HTR-8/SVneo (cell line): ENCODE measurements at regions not wholly inside any gene's neighbourhood (a gene's known extent, or its start where the extent isn't known, plus 50 kb on each side); places are given as distances from the start of the nearest gene placed in this dataset.
A peak's percentile ranks its signal among the peaks of the same experiment; 100 is the strongest.

ENCODE experiments used
- DNase-seq: peaks from one replicate; pipeline ENCODE4 v3.0.0; 2011; ENCODE audit warnings: low spot score, mixed read lengths; ENCODE audit not compliant: insufficient read length
- FAIRE-seq: peaks from 2 replicates; lab custom pipeline; 2011; peaks lifted over from hg19 to GRCh38; lab: Jason Lieb, UNC

GRCh38 chr14:101461891-101462290 is 99.4 kb upstream of the DIO3 start:
- DNase-seq (no peak), FAIRE-seq (no peak)

- FAIRE-seq (no peak), DNase-seq (no peak)
Observed at GRCh38 chr14:101462726-101463565, 98.3 kb upstream of the DIO3 start.

DNA sequence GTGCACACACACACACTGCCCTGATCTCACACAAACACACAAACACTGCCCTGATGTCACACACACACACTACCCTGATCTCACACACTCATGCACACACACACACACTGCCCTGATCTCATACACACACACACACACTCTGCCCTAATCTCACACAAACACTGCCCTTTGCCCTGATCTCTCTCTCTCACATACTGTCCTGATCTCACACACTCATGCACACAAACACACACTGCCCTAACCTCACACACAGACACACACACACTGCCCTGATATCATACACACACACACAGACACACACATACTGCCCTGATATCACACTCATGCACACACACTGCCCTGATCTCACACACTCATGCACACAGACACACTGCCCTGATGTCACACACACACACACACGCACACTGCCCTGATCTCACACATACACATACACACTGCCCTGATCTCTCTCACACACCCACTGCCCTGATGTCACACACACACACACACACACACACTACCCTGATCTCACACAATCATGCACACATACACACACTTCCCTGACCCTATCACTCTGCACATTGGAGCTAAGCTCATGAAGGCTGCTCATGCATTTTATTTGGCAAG is 97.6 kb upstream of the DIO3 start:
- DNase-seq (no peak), FAIRE-seq (peak; percentile 95)

DNA sequence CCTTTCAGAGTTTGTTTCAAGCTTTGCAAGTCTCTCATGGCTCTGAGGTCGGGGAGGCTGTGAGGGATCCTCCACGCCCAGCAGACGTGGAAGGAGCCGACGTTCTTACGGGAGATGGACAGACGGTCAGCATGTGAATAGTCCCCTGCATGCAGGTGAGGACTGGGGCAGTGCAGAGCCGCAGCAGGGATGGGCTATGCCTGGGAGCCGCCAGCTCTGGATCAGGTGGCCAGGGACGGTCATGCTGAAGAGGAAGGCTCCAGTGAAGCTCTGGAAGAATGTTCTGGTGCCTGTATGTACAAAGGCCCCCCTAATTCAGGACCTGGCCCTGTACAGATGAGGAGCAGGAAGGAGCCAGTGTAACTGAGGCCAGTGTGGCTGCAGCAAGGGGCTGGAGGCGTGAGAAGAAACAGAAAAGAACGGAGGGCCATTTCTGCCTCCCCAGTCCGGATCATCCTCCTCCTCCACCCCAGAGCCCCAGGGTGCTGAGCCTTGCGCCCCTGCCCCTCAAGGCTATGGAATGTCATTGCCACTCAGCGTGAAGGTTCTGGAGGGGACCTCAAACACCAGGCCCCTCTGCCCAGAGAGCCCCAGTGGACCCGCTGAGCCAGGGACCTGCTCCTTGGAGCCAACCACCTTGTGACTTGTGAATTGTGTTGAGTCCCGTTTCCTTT is 96.8 kb upstream of the DIO3 start:
- FAIRE-seq, result no peak
- no peak for DNase-seq

GRCh38 chr14:101464984-101465794 is 96.1 kb upstream of the DIO3 start:
- no peak for FAIRE-seq

DNA sequence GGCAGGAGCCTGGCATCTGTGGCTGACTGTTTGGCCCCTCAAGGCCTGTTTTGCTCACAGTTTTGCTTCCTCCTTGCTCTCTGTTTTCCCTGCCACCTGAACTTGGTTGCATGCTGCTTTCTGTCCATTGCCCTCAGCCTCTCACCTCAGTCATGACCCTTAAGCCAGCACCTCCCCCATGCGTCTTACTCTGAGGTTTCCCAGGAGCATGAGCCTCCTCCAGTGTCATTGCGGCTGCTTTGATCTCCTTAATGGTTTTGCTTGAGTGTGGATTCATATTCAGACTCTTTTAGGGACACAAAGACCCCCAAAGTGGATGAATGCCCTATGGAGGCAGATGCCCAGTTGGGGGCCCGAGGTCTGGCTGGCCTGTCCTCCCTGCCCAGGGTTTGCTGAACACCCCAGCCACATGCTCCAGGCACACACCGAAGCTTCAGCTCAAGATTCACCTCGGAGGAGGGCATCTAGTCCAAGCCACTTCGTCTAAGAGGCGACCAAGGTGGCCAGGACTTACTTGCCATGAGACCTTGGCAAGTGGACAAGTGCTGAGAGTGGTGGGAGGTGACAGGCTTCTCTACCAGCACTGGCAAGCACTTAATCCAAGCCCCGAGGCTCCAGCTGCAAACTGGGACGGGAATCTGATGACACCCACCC is 95.4 kb upstream of the DIO3 start:
- FAIRE-seq (no peak), DNase-seq (no peak)

More at GRCh38 chr14:101464984-101465794, 96.1 kb upstream of the DIO3 start:
- no peak for DNase-seq

- FAIRE-seq (peak; percentile 16), DNase-seq (no peak)
Observed at GRCh38 chr14:101466456-101467180, 94.7 kb upstream of the DIO3 start.

GRCh38 chr14:101467181-101467926 is 93.9 kb upstream of the DIO3 start:
- DNase-seq (no peak), FAIRE-seq (no peak)

- DNase-seq, result no peak
- FAIRE-seq, result no peak
Observed at GRCh38 chr14:101469382-101470247, 91.7 kb upstream of the DIO3 start.

DNA sequence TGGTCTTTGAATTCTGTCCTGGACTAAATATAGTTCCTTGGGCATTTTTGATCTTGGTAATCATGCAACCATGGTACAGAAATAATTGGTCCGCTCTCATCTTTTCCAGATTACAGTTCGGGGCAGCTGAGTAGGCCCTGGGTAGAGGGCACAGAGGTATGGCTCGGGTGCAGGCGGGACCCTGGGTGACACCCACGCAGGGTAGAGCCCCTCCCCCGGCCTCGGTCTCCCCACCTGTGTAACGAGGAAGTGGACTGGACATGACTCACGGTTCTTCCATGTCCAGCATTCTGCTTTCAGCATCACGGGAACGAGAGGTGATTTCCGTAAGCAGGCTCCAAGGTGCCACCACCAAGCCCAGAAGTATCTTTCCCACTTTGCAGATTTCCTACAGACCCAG is 91.0 kb upstream of the DIO3 start:
- no peak for FAIRE-seq
- DNase-seq, result no peak

DNA sequence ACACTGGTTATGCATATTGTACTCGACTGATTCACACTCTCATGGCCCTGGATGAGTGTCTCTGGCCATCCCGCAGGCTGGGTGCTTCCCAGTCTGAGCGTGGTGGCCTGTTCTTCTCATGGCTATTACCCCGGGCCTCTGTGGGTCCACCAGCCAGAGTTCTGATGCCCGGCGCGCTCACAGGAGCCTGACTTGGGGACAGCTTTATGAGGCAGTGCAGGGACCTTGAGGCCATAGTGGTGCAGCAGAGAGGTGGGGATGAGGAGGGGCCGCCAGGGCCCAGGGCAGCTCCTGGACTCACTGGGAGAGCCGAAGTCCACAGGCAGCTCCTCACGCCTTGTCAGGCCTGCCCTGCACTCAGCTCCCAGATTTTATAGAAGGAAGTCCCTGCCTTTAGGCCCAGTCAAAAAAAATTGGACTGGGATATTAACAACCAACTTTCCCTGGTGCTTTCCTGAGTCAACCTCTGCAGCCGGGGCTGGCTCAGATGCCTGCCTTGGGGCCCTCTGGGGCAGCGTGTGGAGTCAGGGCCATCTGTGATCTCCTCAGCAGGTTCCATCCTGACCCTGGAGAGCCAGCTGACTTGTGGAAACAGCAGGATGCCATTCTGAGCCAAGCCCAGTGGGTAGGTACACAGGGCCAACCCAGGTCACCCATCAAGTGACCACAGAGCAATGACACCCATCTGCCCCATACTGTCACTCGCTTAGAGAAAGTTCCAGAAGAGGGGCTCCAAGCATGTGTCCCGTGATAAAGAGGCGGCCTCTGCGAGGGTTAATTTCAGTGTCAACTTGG is 89.4 kb upstream of the DIO3 start:
- DNase-seq (no peak), FAIRE-seq (no peak)

- FAIRE-seq (no peak), DNase-seq (no peak)
Observed at GRCh38 chr14:101472518-101472849, 88.8 kb upstream of the DIO3 start.

DNA sequence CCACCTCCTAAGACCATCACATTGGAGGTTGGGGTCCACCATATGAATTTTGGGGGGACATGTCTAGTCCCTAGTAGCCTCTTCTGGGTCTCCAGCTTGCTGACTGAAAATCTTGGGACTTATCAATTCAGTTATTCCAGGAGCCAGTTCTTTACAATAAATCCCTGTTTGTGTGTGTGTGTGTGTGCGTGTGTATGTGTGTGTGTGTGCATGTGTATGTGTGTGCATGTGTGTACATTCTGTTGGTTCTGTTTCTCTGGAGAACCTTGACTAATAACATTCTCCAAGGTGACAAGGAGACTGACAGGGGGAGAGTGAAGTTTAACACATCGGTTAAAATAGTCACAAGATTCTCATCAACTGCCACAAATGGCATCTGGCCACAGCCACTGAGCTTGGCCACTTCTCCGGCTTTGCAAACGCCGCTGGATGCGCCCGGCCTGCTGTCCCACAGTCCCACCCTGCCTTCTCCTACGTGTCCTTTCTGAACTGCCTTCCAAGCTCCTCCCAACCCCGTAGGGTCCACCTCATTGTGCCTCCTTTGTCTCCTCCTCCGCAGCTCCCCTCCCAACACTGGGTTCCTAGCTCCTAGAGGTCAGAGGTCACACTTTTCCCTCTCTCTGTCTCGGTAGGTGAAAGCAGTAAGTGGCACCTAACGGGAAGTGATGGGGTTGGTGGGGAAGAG is 88.1 kb upstream of the DIO3 start:
- FAIRE-seq, result no peak
- no peak for DNase-seq

GRCh38 chr14:101473795-101474562 is 87.3 kb upstream of the DIO3 start:
- FAIRE-seq, result no peak

DNA sequence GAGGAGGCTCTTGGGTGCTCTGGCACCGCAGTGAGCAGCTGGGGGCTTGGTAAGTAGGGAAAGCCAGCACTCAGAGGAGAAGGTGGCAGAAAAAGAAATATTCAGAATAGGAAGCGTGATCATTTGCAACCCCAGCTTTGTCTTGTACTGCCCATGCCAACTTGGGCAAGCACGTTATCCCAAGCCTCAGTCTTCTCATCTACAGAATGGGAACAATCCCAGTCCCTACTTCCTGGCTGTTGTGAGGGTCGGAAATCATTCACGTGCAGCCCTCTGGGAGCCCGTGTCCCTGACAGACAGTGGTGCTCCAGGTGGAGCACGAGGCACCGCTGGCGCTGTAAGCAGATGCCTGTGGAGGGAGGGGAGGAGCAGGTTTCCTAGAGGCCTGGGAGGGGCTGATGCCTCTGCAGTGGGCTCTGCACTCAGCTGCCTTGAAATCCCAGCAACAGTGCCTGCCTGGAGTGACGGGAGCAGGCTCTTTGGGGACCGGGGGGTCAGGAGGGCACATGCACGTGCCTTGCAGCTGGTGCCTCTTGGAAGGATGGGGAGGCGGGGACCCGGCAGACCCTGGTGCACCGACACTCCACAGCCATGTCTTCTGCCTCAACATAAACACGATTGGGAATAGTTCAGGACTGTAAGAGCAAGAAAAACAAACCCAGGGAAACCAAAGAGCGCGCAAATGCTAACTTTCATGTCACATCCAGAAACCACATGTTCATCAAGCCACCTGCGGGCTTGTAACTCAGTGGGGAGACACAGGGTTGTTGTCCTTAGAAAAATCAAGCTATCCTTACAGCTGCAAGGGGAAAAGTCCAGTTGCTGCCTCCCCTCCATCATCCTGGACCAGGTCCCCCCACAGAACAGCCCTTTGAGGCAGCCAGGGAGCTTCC is 86.5 kb upstream of the DIO3 start:
- DNase-seq (no peak), FAIRE-seq (no peak)

More at GRCh38 chr14:101473795-101474562, 87.3 kb upstream of the DIO3 start:
- DNase-seq, result no peak
